HepG2 (cell line): ENCODE measurements at regions not wholly inside any gene's neighbourhood (a gene's known extent, or its start where the extent isn't known, plus 50 kb on each side); places are given as distances from the start of the nearest gene placed in this dataset.

Source experiments
- PHF20 ChIP-seq: sonication (generic); formaldehyde crosslinking; IDR thresholded peaks from 2 replicates; pipeline ENCODE4 v1.5.0; 2020; ENCODE audit warnings: mild to moderate bottlenecking, missing genetic modification reagents
- TF ChIP-seq, protein P1 (sequence below): conservative IDR thresholded peaks from 2 replicates; pipeline ENCODE4 v1.6.1; 2018; ENCODE audit warnings: missing genetic modification reagents

GRCh38 chr2:167790781-167791450 is 456.5 kb downstream of the STK39 start:
- TF ChIP-seq, protein P1, sequence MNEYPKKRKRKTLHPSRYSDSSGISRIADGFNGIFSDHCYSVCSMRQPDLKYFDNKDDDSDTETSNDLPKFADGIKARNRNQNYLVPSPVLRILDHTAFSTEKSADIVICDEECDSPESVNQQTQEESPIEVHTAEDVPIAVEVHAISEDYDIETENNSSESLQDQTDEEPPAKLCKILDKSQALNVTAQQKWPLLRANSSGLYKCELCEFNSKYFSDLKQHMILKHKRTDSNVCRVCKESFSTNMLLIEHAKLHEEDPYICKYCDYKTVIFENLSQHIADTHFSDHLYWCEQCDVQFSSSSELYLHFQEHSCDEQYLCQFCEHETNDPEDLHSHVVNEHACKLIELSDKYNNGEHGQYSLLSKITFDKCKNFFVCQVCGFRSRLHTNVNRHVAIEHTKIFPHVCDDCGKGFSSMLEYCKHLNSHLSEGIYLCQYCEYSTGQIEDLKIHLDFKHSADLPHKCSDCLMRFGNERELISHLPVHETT (CRISPR knock-in tag) = no peak
- no peak for TF ChIP-seq PHF20
